ENCODE measurements at regions not wholly inside any gene's neighbourhood (a gene's known extent, or its start where the extent isn't known, plus 50 kb on each side); places are given as distances from the start of the nearest gene placed in this dataset.

DNA sequence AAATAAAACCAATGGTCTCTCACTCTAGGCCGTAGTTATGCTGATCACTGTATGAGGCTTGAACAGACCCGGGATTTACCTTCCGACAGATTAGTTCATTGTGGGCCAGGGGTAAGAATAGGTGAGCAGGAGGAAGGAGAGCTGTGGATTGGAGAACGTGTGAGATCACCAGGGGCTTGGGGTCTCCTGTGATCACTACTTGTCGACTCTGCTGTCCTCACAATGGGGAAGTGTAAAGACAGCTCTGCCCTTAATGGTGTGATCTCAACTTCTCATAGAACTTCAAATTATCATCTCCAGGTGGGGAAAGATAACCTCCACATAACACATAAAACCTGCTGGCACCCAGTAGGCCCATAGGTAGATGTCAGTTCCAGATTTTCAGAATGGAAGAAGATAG lies 56.2 kb upstream of the RPS6KA3 start:
- TF ChIP-seq, protein P1, sequence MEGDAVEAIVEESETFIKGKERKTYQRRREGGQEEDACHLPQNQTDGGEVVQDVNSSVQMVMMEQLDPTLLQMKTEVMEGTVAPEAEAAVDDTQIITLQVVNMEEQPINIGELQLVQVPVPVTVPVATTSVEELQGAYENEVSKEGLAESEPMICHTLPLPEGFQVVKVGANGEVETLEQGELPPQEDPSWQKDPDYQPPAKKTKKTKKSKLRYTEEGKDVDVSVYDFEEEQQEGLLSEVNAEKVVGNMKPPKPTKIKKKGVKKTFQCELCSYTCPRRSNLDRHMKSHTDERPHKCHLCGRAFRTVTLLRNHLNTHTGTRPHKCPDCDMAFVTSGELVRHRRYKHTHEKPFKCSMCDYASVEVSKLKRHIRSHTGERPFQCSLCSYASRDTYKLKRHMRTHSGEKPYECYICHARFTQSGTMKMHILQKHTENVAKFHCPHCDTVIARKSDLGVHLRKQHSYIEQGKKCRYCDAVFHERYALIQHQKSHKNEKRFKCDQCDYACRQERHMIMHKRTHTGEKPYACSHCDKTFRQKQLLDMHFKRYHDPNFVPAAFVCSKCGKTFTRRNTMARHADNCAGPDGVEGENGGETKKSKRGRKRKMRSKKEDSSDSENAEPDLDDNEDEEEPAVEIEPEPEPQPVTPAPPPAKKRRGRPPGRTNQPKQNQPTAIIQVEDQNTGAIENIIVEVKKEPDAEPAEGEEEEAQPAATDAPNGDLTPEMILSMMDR (IDR thresholded peaks at IDR 0.05) = no peak
- TF ChIP-seq POLR2AphosphoS5 (IDR thresholded peaks at IDR 0.05; ENCODE audit: low read depth, low read length) (no peak), EP300 (IDR thresholded peaks at IDR 0.05; ENCODE audit: borderline replicate concordance in 1 of 2, low read depth in 1 of 2, low read length in 1 of 2) (no peak), YY1 (IDR thresholded peaks at IDR 0.05; ENCODE audit: low read depth) (no peak), FOXJ3 (CRISPR knock-in tag; IDR thresholded peaks at IDR 0.05) (no peak), JUND (IDR thresholded peaks at IDR 0.05) (no peak), EZH2phosphoT487 (IDR thresholded peaks at IDR 0.05; ENCODE audit: borderline replicate concordance, low read depth) (no peak)
- TF ChIP-seq, protein P2, sequence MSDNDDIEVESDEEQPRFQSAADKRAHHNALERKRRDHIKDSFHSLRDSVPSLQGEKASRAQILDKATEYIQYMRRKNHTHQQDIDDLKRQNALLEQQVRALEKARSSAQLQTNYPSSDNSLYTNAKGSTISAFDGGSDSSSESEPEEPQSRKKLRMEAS (IDR thresholded peaks at IDR 0.05; ENCODE audit: low read depth) = no peak
- TF ChIP-seq, protein P3, sequence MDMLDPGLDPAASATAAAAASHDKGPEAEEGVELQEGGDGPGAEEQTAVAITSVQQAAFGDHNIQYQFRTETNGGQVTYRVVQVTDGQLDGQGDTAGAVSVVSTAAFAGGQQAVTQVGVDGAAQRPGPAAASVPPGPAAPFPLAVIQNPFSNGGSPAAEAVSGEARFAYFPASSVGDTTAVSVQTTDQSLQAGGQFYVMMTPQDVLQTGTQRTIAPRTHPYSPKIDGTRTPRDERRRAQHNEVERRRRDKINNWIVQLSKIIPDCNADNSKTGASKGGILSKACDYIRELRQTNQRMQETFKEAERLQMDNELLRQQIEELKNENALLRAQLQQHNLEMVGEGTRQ (IDR thresholded peaks at IDR 0.05; ENCODE audit: borderline replicate concordance, low read depth, low read length) = no peak
